H1 (cell line): ENCODE measurements at regions not wholly inside any gene's neighbourhood (a gene's known extent, or its start where the extent isn't known, plus 50 kb on each side); places are given as distances from the start of the nearest gene placed in this dataset.

ENCODE experiments used
- EZH2 ChIP-seq: fragments of 200-600 bp; sonication (generic); IDR thresholded peaks from 2 replicates; pipeline ENCODE4 v1.7.1; 2012; ENCODE audit warnings: low read depth, mild to moderate bottlenecking, moderate library complexity, low read length, inconsistent platforms; ENCODE audit not compliant: severe bottlenecking
- KDM1A ChIP-seq: fragments of 200-600, 300-600 bp; sonication (generic); IDR thresholded peaks from 2 replicates; pipeline ENCODE4 v1.7.1; 2016; ENCODE audit warnings: mild to moderate bottlenecking, low read length, borderline replicate concordance

GRCh38 chr3:194219826-194220410 is 84.0 kb downstream of the HES1 start:
- TF ChIP-seq KDM1A, result no peak
- TF ChIP-seq EZH2, result no peak
